C4-2B (cell line): ENCODE measurements at regions not wholly inside any gene's neighbourhood (a gene's known extent, or its start where the extent isn't known, plus 50 kb on each side); places are given as distances from the start of the nearest gene placed in this dataset.

Experiments used
- CTCF ChIP-seq: fragments of 450-650 bp; conservative IDR thresholded peaks from 2 replicates; pipeline ENCODE4 v1.5.1; 2017; ENCODE audit warnings: mild to moderate bottlenecking
- ZFX ChIP-seq: fragments of 450-650 bp; IDR thresholded peaks from 2 replicates; pipeline ENCODE4 v1.6.1; 2017

GRCh38 chrX:30010471-30010870, 204.9 kb upstream of the MAGEB2 start:
- no peak for TF ChIP-seq CTCF
- TF ChIP-seq ZFX: no peak
